Lower leg skin (tissue), 3 donors: ENCODE measurements at regions not wholly inside any gene's neighbourhood (a gene's known extent, or its start where the extent isn't known, plus 50 kb on each side); places are given as distances from the start of the nearest gene placed in this dataset.

Source experiments
- CTCF ChIP-seq, 3 donors: fragments of 450-650 bp; IDR thresholded peaks; one replicate each; pipeline ENCODE4 v1.5.1; 2016; ENCODE audit warnings: antibody characterized with exemption in 3 of 3, mild to moderate bottlenecking in 3 of 3, moderate library complexity in 2 of 3
- POLR2A ChIP-seq, 2 donors: fragments of 450-650 bp; IDR thresholded peaks; one replicate each; pipeline ENCODE4 v1.6.1; 2016 to 2017; ENCODE audit warnings: antibody characterized with exemption in 2 of 2, mild to moderate bottlenecking in 1 of 2, moderate library complexity in 1 of 2

- TF ChIP-seq CTCF (IDR thresholded peaks at IDR 0.05) (no peak), POLR2A (IDR thresholded peaks at IDR 0.05) (no peak)
Observed at GRCh38 chr6:51137777-51138176, 319.1 kb downstream of the TFAP2B start.
